Mucosa of rectum (tissue), 2 donors: ENCODE measurements at regions not wholly inside any gene's neighbourhood (a gene's known extent, or its start where the extent isn't known, plus 50 kb on each side); places are given as distances from the start of the nearest gene placed in this dataset.

ENCODE experiments used
- H3K27ac ChIP-seq, 2 donors: one replicate each; pipeline ENCODE4 v1.7.0; 2013; ENCODE audit warnings: inconsistent platforms in 2 of 2, low read depth in 2 of 2, low read length in 2 of 2
- H3K27me3 ChIP-seq, 2 donors: one replicate each; pipeline ENCODE4 v1.7.0; 2013; ENCODE audit warnings: low read length in 2 of 2; ENCODE audit not compliant: control insufficient read depth in 2 of 2, insufficient read depth in 2 of 2
- H3K36me3 ChIP-seq, 2 donors: one replicate each; pipeline ENCODE4 v1.7.0; 2013; ENCODE audit warnings: low read length in 2 of 2; ENCODE audit not compliant: control insufficient read depth in 2 of 2, insufficient read depth in 2 of 2
- H3K4me1 ChIP-seq, 2 donors: one replicate each; pipeline ENCODE4 v1.7.0; 2013; ENCODE audit warnings: low read length in 2 of 2, mild to moderate bottlenecking in 1 of 2; ENCODE audit not compliant: control insufficient read depth in 2 of 2, insufficient read depth in 2 of 2
- H3K4me3 ChIP-seq, 2 donors: one replicate each; pipeline ENCODE4 v1.7.0; 2013; ENCODE audit warnings: low read length in 2 of 2
- H3K9ac ChIP-seq, 2 donors: one replicate each; pipeline ENCODE4 v1.7.0; 2013; ENCODE audit warnings: low read length in 2 of 2, low read depth in 1 of 2, mild to moderate bottlenecking in 1 of 2
- H3K9me3 ChIP-seq, 2 donors: one replicate each; pipeline ENCODE4 v1.7.0; 2013; ENCODE audit warnings: low read length in 2 of 2; ENCODE audit not compliant: control insufficient read depth in 2 of 2
- donor health status: healthy.
- donor health status: Normal muscosa, but diverticular disease.

DNA sequence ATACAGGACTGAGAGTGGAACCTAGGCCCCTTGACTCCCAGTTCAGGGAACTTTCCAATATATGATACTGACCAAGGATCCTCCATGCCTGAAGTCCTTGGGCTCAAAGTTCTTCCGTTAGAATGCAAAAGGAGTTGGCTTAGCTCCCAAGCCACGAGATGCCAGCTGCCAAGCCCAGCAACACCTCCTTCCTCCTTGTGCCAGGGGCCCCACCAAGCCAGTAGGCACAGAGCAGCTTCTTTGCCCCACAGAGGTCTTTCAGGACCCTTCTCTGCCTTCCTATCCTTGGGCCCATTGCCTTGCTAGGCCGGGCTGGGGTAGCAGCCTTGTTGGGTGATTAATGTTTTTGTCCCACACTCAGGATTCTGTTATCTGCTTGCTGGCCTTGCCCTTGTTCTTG, 105.6 kb downstream of the EFNB1 start:
- Histone ChIP-seq H3K36me3 (no peaks in the 10 kb centered on the region), H3K9me3 (no peaks in the 10 kb centered on the region), H3K9ac (no peak overlapping the region), H3K27me3 (peaks cover 0 to 4% of the 10 kb centered on the region in 2 donors), H3K4me1 (no peaks in the 10 kb centered on the region), H3K27ac (no peak overlapping the region), H3K4me3 (no peak overlapping the region)

DNA sequence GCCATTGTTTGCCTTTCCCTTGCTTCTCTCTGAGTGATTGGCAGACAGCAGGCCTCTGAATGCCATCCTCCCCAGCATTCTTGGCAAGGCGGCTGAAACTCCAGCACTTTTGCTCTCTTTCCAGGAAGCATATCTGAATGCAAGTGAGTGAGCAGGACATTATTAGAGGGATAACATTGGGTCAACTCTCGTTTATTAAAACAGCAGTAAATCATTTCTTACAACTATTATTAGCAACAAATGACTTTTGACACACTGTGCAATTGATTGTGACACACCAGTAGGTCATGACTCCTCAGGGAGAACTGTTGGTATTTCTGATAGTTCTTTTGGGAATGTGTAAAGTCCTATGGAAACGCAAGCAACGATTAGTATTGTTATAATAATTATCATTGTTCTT, 103.8 kb downstream of the EFNB1 start:
- Histone ChIP-seq H3K4me3 (no peak overlapping the region), H3K4me1 (no peaks in the 10 kb centered on the region), H3K27ac (no peak overlapping the region), H3K36me3 (no peaks in the 10 kb centered on the region), H3K27me3 (peaks cover 0 to 2% of the 10 kb centered on the region in 2 donors), H3K9me3 (no peaks in the 10 kb centered on the region), H3K9ac (no peak overlapping the region)

DNA sequence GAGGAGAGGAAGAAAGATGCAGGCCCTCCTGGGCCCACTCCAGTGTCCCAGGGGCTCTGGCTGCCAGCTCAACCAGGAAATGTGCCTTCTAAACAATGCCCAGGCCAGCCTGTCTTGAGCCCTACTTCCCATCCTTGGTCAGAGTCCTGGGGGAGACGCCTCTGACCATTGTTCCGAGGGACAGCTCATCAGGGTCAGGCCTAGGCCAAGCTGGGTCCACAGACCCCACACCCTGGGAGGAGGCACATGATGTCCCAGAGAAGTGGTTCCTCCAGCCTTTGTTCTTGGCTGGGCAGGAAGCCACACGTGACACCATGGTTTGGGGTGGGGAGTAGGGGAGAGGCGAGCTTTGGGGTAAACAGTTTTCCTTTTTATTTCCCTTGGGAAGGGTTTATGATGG, 102.5 kb downstream of the EFNB1 start:
- Histone ChIP-seq H3K27ac (no peak overlapping the region), H3K4me1 (no peaks in the 10 kb centered on the region), H3K36me3 (no peaks in the 10 kb centered on the region), H3K9ac (no peak overlapping the region), H3K4me3 (no peak overlapping the region), H3K9me3 (no peaks in the 10 kb centered on the region), H3K27me3 (peaks cover 0 to 2% of the 10 kb centered on the region in 2 donors)

DNA sequence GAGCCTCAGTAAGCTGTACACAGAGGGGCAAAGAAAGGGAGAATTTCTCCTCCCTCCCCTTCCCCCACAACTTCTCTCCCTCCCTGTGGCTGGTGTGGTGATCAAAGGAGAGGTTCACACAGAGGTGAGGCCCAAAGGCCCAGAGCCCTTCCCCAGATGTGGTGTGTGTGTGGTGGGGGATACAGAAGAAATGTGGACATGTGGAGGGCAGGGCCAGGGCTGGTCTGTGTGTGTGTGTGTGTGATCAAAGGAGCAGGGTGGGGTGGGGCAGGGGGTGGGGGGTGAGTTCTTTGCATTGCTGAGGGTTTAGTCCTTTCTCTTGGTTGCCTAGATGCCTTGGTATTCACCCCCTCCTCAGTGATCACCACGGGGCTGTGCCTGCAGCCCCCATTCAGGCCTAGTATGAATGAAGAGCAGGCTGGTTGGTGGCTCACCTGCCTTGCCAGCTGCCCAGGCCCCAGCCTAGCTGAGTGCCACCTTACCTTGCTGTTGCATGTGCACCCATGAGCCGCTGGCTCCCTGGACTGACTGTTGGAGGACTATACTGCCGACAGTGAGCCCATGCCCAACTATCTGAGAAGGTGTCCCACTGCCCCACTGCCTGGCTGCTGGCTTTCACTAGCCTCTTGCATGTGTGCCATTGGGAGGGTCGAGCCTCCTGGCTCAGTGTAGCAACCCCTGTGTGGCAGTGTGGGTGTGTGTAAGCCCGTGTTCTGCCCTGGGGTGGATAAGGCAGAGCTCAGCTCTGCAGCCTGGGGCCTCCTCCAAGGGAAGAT, 101.9 kb downstream of the EFNB1 start:
- Histone ChIP-seq H3K4me1 (no peaks in the 10 kb centered on the region), H3K4me3 (no peak overlapping the region), H3K27me3 (peaks cover 0 to 2% of the 10 kb centered on the region in 2 donors), H3K27ac (no peak overlapping the region), H3K36me3 (no peaks in the 10 kb centered on the region), H3K9ac (no peak overlapping the region), H3K9me3 (no peaks in the 10 kb centered on the region)

DNA sequence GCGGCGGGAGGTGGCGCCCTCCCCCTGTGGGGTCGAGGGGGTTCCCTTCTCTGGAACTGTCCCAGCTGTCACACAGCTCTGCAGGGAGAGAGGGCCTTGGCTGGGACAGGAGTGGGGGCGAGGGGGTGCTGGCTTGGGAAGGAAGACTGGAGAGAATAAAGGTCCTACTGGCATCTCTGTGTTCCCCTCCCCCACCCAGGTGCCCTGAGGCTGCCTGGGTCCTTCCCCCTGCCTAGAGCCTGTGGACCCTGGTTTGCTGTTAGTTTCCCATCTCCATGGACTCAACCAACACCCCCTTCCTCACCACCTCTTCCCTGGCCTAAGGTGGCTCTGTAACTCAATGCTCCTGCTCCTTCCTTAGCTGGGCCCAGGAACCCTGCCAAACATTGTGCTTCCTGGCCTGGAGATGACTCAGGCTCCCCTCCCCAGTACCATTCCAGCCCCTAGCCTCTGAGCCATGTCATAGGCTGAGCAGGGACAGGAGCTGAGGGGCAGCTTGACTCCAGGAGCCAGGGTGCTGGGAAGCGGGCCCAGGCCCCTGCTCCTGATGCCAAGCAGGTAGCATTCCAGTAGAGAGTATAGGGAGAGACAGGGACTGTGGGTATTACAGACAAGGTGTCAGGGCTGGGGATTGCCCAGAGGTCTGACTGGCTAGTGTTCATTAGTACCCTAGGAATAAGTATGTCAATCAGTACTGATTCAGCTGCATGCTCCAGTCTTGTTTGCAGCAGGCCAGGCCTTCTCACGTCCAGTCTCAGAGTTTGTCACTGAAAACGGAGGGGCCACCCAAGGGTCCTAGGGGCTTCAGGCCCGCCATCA, 100.7 kb downstream of the EFNB1 start:
- H3K27me3 ChIP-seq = peaks cover 0 to 2% of the 10 kb centered on the region in 2 donors
- H3K9ac ChIP-seq = no peak overlapping the region
- H3K27ac ChIP-seq = no peak overlapping the region
- no peaks in the 10 kb centered on the region for H3K4me1 ChIP-seq
- no peaks in the 10 kb centered on the region for H3K9me3 ChIP-seq
- H3K4me3 ChIP-seq = no peak overlapping the region
- no peaks in the 10 kb centered on the region for H3K36me3 ChIP-seq

DNA sequence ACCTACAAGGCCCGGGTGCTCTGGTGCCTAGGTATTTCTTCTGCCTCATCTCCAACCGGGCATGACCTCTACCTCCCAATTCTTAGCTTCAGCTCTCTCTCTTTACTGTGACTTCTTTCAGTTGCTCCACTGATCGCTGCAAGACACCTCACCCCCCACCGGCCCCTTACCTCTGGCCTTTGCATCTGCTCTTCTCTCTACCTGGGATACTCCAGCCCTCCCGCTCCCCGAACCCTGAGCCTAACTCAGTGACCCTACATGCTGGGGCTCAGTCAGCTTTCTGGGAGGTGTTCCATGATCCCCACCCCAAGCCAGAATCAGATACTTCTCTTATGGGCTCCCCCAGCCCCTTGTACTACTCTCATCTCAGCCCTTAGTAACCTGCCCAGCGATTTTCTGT, 99.6 kb downstream of the EFNB1 start:
- Histone ChIP-seq H3K4me3 (no peak overlapping the region), H3K27me3 (peaks cover 3 to 4% of the 10 kb centered on the region in 2 donors), H3K27ac (no peak overlapping the region), H3K9me3 (no peaks in the 10 kb centered on the region), H3K9ac (no peak overlapping the region), H3K36me3 (no peaks in the 10 kb centered on the region), H3K4me1 (no peaks in the 10 kb centered on the region)

DNA sequence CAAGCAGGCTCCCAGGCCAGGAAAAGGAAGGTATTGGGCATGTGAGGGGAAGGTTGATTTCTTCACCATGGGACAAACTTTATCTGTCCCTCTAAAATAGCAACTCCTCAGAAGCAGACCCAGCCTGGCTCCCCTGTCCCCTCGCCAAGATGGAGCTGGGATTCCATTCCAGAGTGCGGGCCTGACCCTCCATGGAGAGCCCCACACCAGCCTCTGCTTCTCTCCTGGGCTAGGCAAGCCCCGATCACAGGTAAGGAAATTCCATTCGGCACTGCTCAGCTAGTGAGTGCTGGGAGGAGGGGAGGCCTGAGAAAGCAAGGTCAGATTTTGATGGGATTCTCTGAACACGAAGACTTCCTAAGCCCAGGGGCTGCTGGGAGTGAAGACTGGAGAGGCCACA, 98.4 kb downstream of the EFNB1 start:
- Histone ChIP-seq H3K36me3 (no peaks in the 10 kb centered on the region), H3K27me3 (peaks cover 4 to 5% of the 10 kb centered on the region in 2 donors)

DNA sequence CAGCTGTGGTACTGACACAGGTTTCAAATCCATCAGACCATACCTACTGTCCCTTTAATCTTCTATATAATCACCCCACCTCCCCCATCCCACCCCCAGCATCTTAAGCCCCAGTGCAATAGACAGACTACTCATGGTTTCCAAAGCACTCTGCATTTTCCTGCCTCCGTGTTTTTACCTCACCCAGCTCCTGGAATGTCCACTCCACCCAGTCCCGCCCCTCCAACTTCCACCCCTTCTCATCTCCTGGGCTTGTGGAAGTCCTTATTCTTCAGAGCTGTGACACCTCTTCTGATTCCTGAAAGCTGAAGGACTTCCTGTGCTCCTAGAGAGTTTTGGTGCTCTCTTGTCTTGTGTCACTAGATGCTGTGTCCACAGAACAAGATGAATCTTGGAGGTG, 94.3 kb downstream of the EFNB1 start:
- Histone ChIP-seq H3K27me3 (peaks cover 6 to 8% of the 10 kb centered on the region in 2 donors), H3K4me3 (no peak overlapping the region), H3K27ac (no peak overlapping the region), H3K9ac (no peak overlapping the region), H3K36me3 (no peaks in the 10 kb centered on the region), H3K9me3 (no peaks in the 10 kb centered on the region), H3K4me1 (no peaks in the 10 kb centered on the region)

More for the DNA sequence above, 98.4 kb downstream of the EFNB1 start:
- Histone ChIP-seq H3K9ac (no peak overlapping the region), H3K4me1 (no peaks in the 10 kb centered on the region), H3K27ac (no peak overlapping the region), H3K9me3 (no peaks in the 10 kb centered on the region), H3K4me3 (no peak overlapping the region)

DNA sequence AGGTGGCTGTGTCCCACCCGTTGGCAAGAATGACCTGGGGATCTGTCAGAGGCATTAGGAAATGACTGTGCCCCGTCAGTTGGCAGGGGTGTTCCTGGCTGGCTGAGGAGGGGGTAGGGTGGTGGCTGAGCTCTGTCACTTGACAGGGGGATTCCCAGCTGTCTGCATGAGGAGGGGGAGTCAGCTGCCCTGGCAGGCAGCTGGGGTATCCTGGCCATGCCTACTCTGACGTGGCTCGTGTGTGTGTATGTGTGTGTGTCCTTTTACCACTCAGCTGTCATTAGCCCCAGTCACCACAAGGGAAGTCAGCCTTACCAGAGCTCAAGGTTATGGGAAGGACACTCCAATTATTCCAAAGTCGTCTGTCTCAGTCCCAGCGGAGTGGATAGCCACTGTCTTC, 93.2 kb downstream of the EFNB1 start:
- no peak overlapping the region for H3K9ac ChIP-seq
- H3K4me1 ChIP-seq = no peaks in the 10 kb centered on the region
- H3K27me3 ChIP-seq = peaks cover 10 to 13% of the 10 kb centered on the region in 2 donors
- H3K36me3 ChIP-seq = no peaks in the 10 kb centered on the region
- no peak overlapping the region for H3K4me3 ChIP-seq
- no peak overlapping the region for H3K27ac ChIP-seq
- H3K9me3 ChIP-seq = no peaks in the 10 kb centered on the region

DNA sequence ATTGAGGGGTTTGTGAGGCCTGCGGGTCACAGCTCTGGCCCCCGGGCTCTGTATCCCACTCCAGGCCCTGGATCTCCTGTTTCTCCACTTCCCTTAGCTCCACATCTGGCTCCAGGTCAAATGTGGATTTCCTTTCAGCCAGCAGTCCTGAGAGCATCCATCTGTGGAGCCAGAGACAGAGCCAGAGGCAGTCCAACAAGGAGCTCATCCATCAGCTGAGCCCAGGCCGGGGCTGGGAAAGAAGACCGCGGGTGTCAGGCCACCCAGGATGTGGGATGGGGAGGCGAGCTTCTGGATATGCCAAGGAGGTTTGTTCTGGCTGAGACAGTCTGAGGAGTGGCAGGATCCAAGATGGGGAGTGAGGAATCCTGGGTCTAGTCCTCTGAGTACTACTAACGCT, 91.7 kb downstream of the EFNB1 start:
- Histone ChIP-seq H3K4me3 (no peak overlapping the region), H3K27me3 (peaks cover 10 to 15% of the 10 kb centered on the region in 2 donors), H3K27ac (no peak overlapping the region), H3K36me3 (no peaks in the 10 kb centered on the region), H3K9ac (no peak overlapping the region), H3K4me1 (no peaks in the 10 kb centered on the region), H3K9me3 (no peaks in the 10 kb centered on the region)
